ENCODE measurements at regions not wholly inside any gene's neighbourhood (a gene's known extent, or its start where the extent isn't known, plus 50 kb on each side); places are given as distances from the start of the nearest gene placed in this dataset.

GRCh38 chr19:30659638-30660037 is 287.5 kb downstream of the ZNF536 start:
- no peak for TF ChIP-seq SIN3A (IDR thresholded peaks at IDR 0.05; ENCODE audit: borderline replicate concordance, insufficient read depth, low read depth, low read length)
- TF ChIP-seq CTCF (IDR thresholded peaks at IDR 0.05) = no peak

Data from Panc1 (cell line).